ENCODE measurements at regions not wholly inside any gene's neighbourhood (a gene's known extent, or its start where the extent isn't known, plus 50 kb on each side); places are given as distances from the start of the nearest gene placed in this dataset.

DNA sequence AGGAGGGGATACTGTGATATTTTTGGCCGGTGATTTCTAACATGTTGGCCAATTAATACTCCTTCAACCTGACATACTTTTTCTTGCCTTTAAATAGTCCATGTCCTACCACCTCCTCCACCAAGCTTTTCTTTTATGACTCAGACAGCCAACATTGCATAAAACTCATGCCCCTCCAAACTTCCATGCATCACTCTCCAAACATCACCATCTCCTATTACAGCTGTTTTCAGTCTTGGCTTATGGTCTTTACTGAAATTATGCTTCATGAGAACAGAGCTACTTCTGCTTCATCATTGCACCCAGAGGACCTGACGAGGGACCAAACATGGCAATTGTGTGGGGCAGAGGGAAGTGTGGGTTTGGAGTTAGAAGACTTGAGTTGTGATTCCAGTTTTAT, 305.4 kb downstream of the LPIN1 start:
- Histone ChIP-seq H3K4me3 (no peak overlapping the region), H3K9me3 (no peaks in the 10 kb centered on the region), H3K27ac (no peak overlapping the region), H3K27me3 (no peaks in the 10 kb centered on the region), H3K36me3 (no peaks in the 10 kb centered on the region), H3K4me1 (peaks cover 0 to 16% (median 0%) of the 10 kb centered on the region in 12 donors)
- WGBS, 4 donors = 86 to 97% (median 94%) methylated on average over 2 of the region's 2 CpGs
- no peak for DNase-seq
- no peak for TF ChIP-seq POLR2A (IDR thresholded peaks at IDR 0.05)
- TF ChIP-seq, protein P1, sequence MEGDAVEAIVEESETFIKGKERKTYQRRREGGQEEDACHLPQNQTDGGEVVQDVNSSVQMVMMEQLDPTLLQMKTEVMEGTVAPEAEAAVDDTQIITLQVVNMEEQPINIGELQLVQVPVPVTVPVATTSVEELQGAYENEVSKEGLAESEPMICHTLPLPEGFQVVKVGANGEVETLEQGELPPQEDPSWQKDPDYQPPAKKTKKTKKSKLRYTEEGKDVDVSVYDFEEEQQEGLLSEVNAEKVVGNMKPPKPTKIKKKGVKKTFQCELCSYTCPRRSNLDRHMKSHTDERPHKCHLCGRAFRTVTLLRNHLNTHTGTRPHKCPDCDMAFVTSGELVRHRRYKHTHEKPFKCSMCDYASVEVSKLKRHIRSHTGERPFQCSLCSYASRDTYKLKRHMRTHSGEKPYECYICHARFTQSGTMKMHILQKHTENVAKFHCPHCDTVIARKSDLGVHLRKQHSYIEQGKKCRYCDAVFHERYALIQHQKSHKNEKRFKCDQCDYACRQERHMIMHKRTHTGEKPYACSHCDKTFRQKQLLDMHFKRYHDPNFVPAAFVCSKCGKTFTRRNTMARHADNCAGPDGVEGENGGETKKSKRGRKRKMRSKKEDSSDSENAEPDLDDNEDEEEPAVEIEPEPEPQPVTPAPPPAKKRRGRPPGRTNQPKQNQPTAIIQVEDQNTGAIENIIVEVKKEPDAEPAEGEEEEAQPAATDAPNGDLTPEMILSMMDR (IDR thresholded peaks at IDR 0.05) = no peak
- no peak for ATAC-seq
- intact Hi-C loops (cut with DNase I) = no loop called here

DNA sequence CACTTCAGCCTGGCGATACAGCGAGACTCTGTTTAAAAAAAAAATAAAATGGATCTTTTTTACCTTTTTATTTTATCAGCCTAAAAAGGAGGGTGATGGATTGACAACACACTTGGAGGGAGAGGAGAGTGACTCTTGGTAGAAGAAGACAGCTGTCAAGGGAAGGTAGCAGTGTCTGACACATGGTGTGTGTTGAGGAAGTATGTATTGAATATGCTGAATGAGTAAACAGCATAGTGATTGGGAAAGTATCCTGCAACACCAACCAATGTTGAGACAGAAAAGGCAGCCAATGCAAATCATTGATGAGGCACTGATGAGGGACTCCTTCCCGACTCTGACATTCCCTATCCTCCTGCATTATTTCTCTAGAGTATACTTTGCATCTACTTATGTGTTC, 306.4 kb downstream of the LPIN1 start:
- DNase-seq (no peak), ATAC-seq (no peak)
- Histone ChIP-seq H3K4me3 (no peak overlapping the region), H3K27me3 (no peaks in the 10 kb centered on the region), H3K27ac (no peak overlapping the region), H3K9me3 (no peaks in the 10 kb centered on the region), H3K36me3 (no peaks in the 10 kb centered on the region), H3K4me1 (peaks cover 0 to 26% (median 0%) of the 10 kb centered on the region in 12 donors)
- intact Hi-C loops (cut with DNase I) = no loop called here
- 93 to 97% (median 97%) methylated on average over 3 of the region's 3 CpGs for WGBS, 4 donors
- TF ChIP-seq, protein P1 (IDR thresholded peaks at IDR 0.05) = no peak
- no peak for TF ChIP-seq POLR2A (IDR thresholded peaks at IDR 0.05)

DNA sequence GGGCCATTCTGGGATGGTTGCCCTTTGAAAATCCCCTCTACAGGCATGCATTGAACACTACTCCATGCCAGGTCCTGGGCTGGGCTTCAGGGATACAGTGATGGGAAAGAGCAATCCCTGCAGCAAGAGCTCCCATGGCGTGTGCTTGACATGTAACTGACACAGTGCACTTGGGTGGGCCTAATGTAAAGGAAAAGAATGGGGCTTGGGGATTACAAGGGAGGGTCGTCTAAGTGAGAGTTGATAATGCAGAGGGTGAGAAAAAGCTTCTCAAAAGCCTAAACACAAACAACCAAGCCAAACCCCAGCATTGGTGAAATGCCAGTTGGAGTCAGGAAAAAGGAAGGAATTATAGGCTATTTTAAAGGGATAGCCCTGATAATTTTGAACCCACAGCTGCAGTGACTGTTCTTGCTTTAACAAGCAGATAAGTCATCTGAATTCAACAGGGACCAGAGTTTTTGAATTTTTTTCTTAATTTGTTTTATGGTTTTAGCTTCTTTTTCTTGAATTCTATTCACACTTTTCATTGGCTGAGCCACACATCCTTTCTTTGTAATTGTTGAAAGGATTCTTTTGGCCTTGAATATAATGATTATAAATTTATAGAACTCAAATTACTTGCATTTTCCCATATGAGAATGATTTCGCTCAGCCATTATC, 308.7 kb downstream of the LPIN1 start:
- no peak overlapping the region for H3K4me3 ChIP-seq
- no peak for DNase-seq
- TF ChIP-seq, protein P1 (IDR thresholded peaks at IDR 0.05) = no peak
- TF ChIP-seq POLR2A (IDR thresholded peaks at IDR 0.05) = no peak
- ATAC-seq = no peak
- 80 to 83% (median 82%) methylated on average over 3 of the region's 3 CpGs for WGBS, 4 donors
- intact Hi-C loops (cut with DNase I) = no loop called here
- peaks cover 0 to 23% (median 0%) of the 10 kb centered on the region in 12 donors for H3K4me1 ChIP-seq
- no peak overlapping the region for H3K27ac ChIP-seq
- no peaks in the 10 kb centered on the region for H3K9me3 ChIP-seq
- no peaks in the 10 kb centered on the region for H3K27me3 ChIP-seq
- no peaks in the 10 kb centered on the region for H3K36me3 ChIP-seq

DNA sequence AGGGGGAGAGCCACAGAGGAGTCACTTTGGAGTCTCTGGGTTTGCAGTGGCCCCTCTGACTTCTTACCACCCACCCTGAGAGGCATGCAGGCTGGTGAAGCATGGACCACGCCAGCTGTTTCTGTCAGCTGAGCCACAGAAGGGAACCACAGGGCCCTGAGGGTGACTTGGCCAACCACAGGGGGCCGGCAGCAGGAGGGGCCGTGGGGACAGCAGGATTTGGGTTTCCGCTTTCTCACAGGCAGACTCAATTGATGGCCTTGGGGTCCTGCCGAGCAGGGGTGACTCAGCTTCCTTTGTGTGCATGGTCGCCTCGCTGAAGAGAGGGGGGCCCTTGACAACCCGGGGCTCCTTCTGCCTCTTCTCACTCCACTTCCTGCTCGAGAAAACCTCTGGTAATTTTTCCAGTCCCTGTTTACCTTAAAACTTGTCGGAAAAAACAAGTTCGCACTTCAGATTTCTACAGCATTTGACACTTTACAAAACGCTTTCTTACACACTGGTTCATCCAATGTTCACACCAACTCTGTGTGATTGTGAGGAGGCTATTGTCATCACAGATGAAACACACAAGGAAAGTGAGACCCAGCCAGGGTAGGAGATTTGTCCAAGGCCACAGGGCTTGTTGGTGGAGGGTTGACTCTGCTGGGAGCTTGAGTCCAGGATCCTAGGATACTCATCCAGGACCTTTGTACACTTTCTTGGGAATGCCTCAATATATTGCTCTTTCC, 311.2 kb downstream of the LPIN1 start:
- Histone ChIP-seq H3K27ac (peak overlapping the region in 2 of 12 donors; percentile 3 to 28), H3K27me3 (no peaks in the 10 kb centered on the region), H3K4me3 (no peak overlapping the region), H3K9me3 (no peaks in the 10 kb centered on the region), H3K4me1 (peaks cover 0 to 18% (median 0%) of the 10 kb centered on the region in 12 donors), H3K36me3 (no peaks in the 10 kb centered on the region)
- 52 to 72% (median 65%) methylated on average over 9 to 12 of the region's 12 CpGs for WGBS, 4 donors
- intact Hi-C loops (cut with DNase I) = no loop called here
- no peak for TF ChIP-seq POLR2A (IDR thresholded peaks at IDR 0.05)
- TF ChIP-seq, protein P1 (IDR thresholded peaks at IDR 0.05) = no peak
- DNase-seq (peak in 4 of 5 donors; percentile 29 to 65 (median 44)), ATAC-seq (peak in 3 of 4 donors; percentile 34 to 92 (median 63))
